Activated CD8-positive, alpha-beta T cell treated with anti-CD3 and anti-CD28 coated beads for 36 hours (primary cell): ENCODE measurements at regions not wholly inside any gene's neighbourhood (a gene's known extent, or its start where the extent isn't known, plus 50 kb on each side); places are given as distances from the start of the nearest gene placed in this dataset.

Experiments used
- ATAC-seq: fragments of 200-7000 bp; cut with Tn5 transposase; one replicate; pipeline ENCODE4 v1.10.0; 2021; ENCODE audit warnings: mild to moderate bottlenecking, moderate library complexity
- CTCF ChIA-PET: fragments of 350-600 bp; sonication (Branson Sonifier 250); formaldehyde crosslinking; loops from one replicate; lab custom pipeline; 2021; ENCODE audit warnings: antibody characterized with exemption; lab: Charles Lee
- POLR2A ChIA-PET: fragments of 350-600 bp; sonication (Branson Sonifier 250); formaldehyde crosslinking; loops from one replicate; lab custom pipeline; 2021; ENCODE audit warnings: antibody characterized with exemption; lab: Charles Lee
- DNase-seq: peaks from one replicate; pipeline ENCODE4 v3.0.0-alpha.2; 2020
- H3K27ac Mint-ChIP-seq: one replicate; pipeline ENCODE4 v1.8.0; 2021; ENCODE audit warnings: mild to moderate bottlenecking, mixed read lengths
- H3K27me3 Mint-ChIP-seq: one replicate; pipeline ENCODE4 v1.8.0; 2021; ENCODE audit warnings: mixed read lengths
- H3K36me3 Mint-ChIP-seq: one replicate; pipeline ENCODE4 v1.8.0; 2021; ENCODE audit warnings: low read depth, mixed read lengths
- H3K4me1 Mint-ChIP-seq: one replicate; pipeline ENCODE4 v1.8.0; 2021; ENCODE audit warnings: low read depth, mixed read lengths
- H3K4me3 Mint-ChIP-seq: one replicate; pipeline ENCODE4 v1.8.0; 2021; ENCODE audit warnings: mild to moderate bottlenecking, moderate library complexity, mixed read lengths
- H3K9me3 Mint-ChIP-seq: one replicate; pipeline ENCODE4 v1.8.0; 2021; ENCODE audit warnings: mixed read lengths
- intact Hi-C: fragments of 100-400 bp; cut with micrococcal nuclease; formaldehyde crosslinking; loops from one replicate; pipeline ENCODE4 v1.10.0; 2022
- TF ChIP-seq, protein P1 (sequence below): fragments of 200-600 bp; IDR thresholded peaks from one replicate; pipeline ENCODE4 v1.8.0; 2022; ENCODE audit warnings: antibody characterized with exemption, mild to moderate bottlenecking

DNA sequence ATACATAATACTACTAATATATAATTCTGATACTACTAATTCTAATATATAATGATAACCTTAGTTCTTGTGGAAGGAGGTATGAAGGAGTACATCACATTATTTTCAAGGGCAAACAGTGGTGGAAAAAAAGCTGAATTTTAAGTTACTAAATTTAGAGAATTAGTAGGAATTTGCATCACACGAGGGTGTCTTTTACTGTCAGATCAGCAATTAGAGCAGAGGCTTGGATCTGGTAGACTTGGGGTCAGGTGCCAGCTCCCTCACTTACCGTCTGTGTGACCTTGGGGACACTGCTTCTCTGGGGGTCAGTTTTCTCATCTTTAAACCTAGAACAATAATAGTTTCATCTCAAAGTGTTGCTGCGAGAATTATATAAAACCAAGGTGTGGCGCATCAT, 114.1 kb upstream of the NEDD4L start:
- CTCF ChIA-PET, result no interaction called here
- POLR2A ChIA-PET, result no interaction called here

DNA sequence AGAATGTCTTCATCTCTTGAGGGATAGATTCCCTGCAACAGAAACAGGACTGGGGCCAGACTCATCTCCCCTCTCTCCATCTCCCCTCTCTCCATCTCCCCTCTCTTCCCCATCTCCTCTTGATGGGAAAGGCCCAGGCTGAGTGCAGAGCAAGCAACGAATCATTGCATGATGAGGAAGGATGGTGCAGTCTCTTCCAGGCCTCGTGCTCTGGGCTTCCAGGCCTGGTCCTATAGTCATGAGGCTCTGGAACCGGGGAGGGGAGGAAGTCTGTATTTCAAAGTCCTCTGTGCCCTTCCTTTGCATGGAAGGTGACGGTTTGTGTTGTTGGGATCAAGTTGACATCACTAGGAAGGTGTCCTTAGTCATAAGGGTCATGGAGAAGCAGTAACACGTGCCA, 115.6 kb upstream of the NEDD4L start:
- TF ChIP-seq, protein P1, sequence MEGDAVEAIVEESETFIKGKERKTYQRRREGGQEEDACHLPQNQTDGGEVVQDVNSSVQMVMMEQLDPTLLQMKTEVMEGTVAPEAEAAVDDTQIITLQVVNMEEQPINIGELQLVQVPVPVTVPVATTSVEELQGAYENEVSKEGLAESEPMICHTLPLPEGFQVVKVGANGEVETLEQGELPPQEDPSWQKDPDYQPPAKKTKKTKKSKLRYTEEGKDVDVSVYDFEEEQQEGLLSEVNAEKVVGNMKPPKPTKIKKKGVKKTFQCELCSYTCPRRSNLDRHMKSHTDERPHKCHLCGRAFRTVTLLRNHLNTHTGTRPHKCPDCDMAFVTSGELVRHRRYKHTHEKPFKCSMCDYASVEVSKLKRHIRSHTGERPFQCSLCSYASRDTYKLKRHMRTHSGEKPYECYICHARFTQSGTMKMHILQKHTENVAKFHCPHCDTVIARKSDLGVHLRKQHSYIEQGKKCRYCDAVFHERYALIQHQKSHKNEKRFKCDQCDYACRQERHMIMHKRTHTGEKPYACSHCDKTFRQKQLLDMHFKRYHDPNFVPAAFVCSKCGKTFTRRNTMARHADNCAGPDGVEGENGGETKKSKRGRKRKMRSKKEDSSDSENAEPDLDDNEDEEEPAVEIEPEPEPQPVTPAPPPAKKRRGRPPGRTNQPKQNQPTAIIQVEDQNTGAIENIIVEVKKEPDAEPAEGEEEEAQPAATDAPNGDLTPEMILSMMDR, result no peak
- intact Hi-C loops, result no loop called here
- DNase-seq (no peak), ATAC-seq (no peak)
- Mint-ChIP-seq H3K27ac (no peak overlapping the region), H3K9me3 (no peaks in the 10 kb centered on the region), H3K4me1 (no peaks in the 10 kb centered on the region), H3K4me3 (no peak overlapping the region), H3K27me3 (peaks cover 4% of the 10 kb centered on the region), H3K36me3 (no peaks in the 10 kb centered on the region)
- POLR2A ChIA-PET, result no interaction called here
- CTCF ChIA-PET, result no interaction called here

More for the DNA sequence above, 114.1 kb upstream of the NEDD4L start:
- DNase-seq (no peak), ATAC-seq (no peak)
- H3K27me3 Mint-ChIP-seq, result peaks cover 2% of the 10 kb centered on the region
- H3K4me3 Mint-ChIP-seq, result no peak overlapping the region
- intact Hi-C loops, result no loop called here
- no peaks in the 10 kb centered on the region for H3K9me3 Mint-ChIP-seq
- H3K27ac Mint-ChIP-seq, result no peak overlapping the region
- no peaks in the 10 kb centered on the region for H3K4me1 Mint-ChIP-seq
- no peaks in the 10 kb centered on the region for H3K36me3 Mint-ChIP-seq
- TF ChIP-seq, protein P1, result no peak

DNA sequence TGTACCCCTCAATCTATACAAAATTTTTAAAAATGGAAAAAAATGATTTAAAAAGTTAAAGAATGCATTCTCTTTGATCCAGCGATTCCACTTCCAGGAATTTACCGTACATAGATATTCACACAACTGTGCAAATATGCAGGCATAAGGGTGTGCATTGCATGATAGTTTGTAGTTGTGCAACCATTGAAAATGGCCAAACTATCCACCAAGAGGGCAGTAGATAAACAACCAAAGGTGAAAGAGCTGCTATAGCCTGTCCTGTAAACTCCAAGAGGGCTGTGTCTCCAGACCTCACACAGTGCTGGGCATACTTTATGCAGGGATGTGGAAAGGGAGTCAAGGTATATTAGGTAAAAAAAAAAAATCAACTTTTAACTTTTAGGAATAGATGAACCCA, 116.5 kb upstream of the NEDD4L start:
- H3K27me3 Mint-ChIP-seq, result peaks cover 4% of the 10 kb centered on the region
- no peaks in the 10 kb centered on the region for H3K36me3 Mint-ChIP-seq
- H3K4me3 Mint-ChIP-seq, result no peak overlapping the region
- no peak overlapping the region for H3K27ac Mint-ChIP-seq
- intact Hi-C loops, result no loop called here
- no peaks in the 10 kb centered on the region for H3K9me3 Mint-ChIP-seq
- ATAC-seq, result no peak
- no peak for DNase-seq
- ChIA-PET POLR2A (no interaction called here), CTCF (no interaction called here)
- TF ChIP-seq, protein P1, result no peak
- H3K4me1 Mint-ChIP-seq, result no peaks in the 10 kb centered on the region

DNA sequence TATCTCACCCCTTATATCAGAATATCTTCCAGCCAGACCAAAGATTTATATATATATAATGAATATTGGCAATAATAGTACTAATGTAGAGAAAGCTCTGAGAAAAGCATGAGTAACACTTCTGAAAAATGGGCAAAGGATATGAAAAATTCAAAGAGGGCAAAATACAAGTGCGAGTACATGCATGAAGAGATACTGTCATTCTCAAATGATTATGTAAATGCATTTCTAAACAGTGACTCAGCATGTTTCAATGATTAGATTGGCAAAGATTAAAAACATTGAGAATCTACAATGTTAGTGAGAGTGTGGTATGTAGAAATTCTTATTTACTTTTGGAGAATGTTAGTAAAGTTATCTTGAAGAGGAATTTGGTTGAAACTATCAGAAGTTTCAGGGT, 118.3 kb upstream of the NEDD4L start:
- intact Hi-C loops, result no loop called here
- Mint-ChIP-seq H3K4me1 (no peaks in the 10 kb centered on the region), H3K27ac (no peak overlapping the region), H3K4me3 (no peak overlapping the region), H3K9me3 (no peaks in the 10 kb centered on the region), H3K27me3 (peaks cover 4% of the 10 kb centered on the region), H3K36me3 (no peaks in the 10 kb centered on the region)
- TF ChIP-seq, protein P1, result no peak
- ATAC-seq, result no peak
- CTCF ChIA-PET, result no interaction called here
- POLR2A ChIA-PET, result no interaction called here
- DNase-seq, result no peak

DNA sequence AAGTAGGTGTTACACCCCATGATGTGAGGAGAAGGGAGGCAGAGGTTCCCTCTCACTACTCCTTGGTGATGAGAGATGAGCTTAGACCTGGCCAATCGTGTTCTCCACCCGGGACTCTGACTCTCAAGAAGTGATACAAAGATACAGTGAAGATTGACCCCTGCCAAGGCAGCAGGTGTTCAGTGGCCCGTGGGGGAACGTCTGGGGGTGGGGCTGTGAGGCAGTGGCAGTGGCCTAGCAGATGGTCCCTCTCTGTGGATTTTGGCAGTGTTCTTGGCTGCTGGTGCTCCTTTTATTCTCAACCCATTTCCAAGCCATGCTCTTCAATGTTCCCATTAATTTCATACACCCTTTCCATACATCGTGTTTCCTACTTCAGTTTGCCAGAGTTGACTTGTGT, 120.4 kb upstream of the NEDD4L start:
- Mint-ChIP-seq H3K27ac (no peak overlapping the region), H3K4me1 (no peaks in the 10 kb centered on the region), H3K9me3 (no peaks in the 10 kb centered on the region), H3K27me3 (peaks cover 7% of the 10 kb centered on the region), H3K36me3 (no peaks in the 10 kb centered on the region), H3K4me3 (no peak overlapping the region)
- ChIA-PET POLR2A (no interaction called here), CTCF (no interaction called here)
- no peak for ATAC-seq
- intact Hi-C loops, result no loop called here
- no peak for DNase-seq
- TF ChIP-seq, protein P1, result no peak
